B cell (primary cell): ENCODE measurements at regions not wholly inside any gene's neighbourhood (a gene's known extent, or its start where the extent isn't known, plus 50 kb on each side); places are given as distances from the start of the nearest gene placed in this dataset.
"Not testable (repeated sequence)": the region's sequence is repeated elsewhere in the genome, so short reads cannot be mapped to it uniquely, and the experiment has no call there.

ENCODE experiments used
- ATAC-seq: fragments of 200-7000 bp; cut with Tn5 transposase; one replicate; pipeline ENCODE4 v1.10.0; 2021; ENCODE audit warnings: low read depth, mild to moderate bottlenecking, moderate number of reproducible peaks, moderate library complexity
- CTCF ChIA-PET: fragments of 350-600 bp; sonication (Branson Sonifier 250); formaldehyde crosslinking; loops from one replicate; lab custom pipeline; 2021; ENCODE audit warnings: antibody characterized with exemption, inconsistent platforms; lab: Charles Lee
- POLR2A ChIA-PET: fragments of 350-600 bp; sonication (Branson Sonifier 250); formaldehyde crosslinking; loops from one replicate; lab custom pipeline; 2021; ENCODE audit warnings: antibody characterized with exemption; lab: Charles Lee
- DNase-seq: peaks from one replicate; pipeline ENCODE4 v3.0.0; 2013
- H2AFZ ChIP-seq: 2 replicates; pipeline ENCODE4 v1.6.1; 2012; ENCODE audit warnings: mild to moderate bottlenecking, low read depth, low read length; ENCODE audit not compliant: insufficient read depth, poor library complexity, severe bottlenecking
- H3K27ac ChIP-seq, 2 donors: 1 replicate in 1 of 2; 2 replicates in 1 of 2; pipeline ENCODE4 v1.5.1; 2012 to 2013; ENCODE audit warnings: low read length in 2 of 2, mild to moderate bottlenecking in 2 of 2, moderate library complexity in 1 of 2
- H3K27me3 ChIP-seq, 4 experiments: fragments of 200-600 bp in 1 of 4; sonication (generic) in 1 of 4; replicated peaks in 1 of 4; 1 replicate in 2 of 4; 2 replicates in 2 of 4; pipeline versions ENCODE4 v1.6.1 to v1.7.0; 2013 to 2016; ENCODE audit warnings: low read length in 3 of 4, mild to moderate bottlenecking in 2 of 4, mixed read lengths in 1 of 4, moderate library complexity in 1 of 4; ENCODE audit not compliant: insufficient read depth in 4 of 4, control insufficient read depth in 3 of 4; ENCODE audit errors: control extremely low read depth in 1 of 4
- H3K36me3 ChIP-seq, 2 experiments: replicated peaks in 1 of 2; 1 replicate in 1 of 2; 2 replicates in 1 of 2; pipeline versions ENCODE4 v1.6.1 to v1.7.1; 2013; ENCODE audit warnings: low read length in 1 of 2; ENCODE audit not compliant: insufficient read depth in 2 of 2, control insufficient read depth in 1 of 2; ENCODE audit errors: control extremely low read depth in 1 of 2, extremely low read depth in 1 of 2
- H3K4me1 ChIP-seq, 2 donors: fragments of 200-600 bp in 1 of 2; sonication (generic) in 1 of 2; 1 replicate in 1 of 2; 2 replicates in 1 of 2; pipeline versions ENCODE4 v1.5.1 to v1.6.1; 2013 to 2017; ENCODE audit warnings: low read length in 2 of 2; ENCODE audit not compliant: control insufficient read depth in 2 of 2, insufficient read depth in 2 of 2
- H3K4me2 ChIP-seq: replicated peaks from 2 replicates; pipeline ENCODE3; 2012; ENCODE audit warnings: mild to moderate bottlenecking, low read depth, low read length; ENCODE audit not compliant: poor library complexity, severe bottlenecking
- H3K4me3 ChIP-seq, 5 experiments: fragments of 200-600 bp in 1 of 5; sonication (generic) in 1 of 5; 1 replicate in 3 of 5; 2 replicates in 2 of 5; pipeline versions ENCODE4 v1.5.1 to v1.7.0; 2011 to 2016; ENCODE audit warnings: low read length in 4 of 5, mild to moderate bottlenecking in 4 of 5, low read depth in 2 of 5, control low read depth in 1 of 5, moderate library complexity in 1 of 5; ENCODE audit not compliant: insufficient read depth in 1 of 5; ENCODE audit errors: control extremely low read depth in 1 of 5, extremely low read depth in 1 of 5
- H3K79me2 ChIP-seq: fragments of 200-600 bp; sonication (generic); one replicate; pipeline ENCODE4 v1.6.0; 2016; ENCODE audit warnings: low read length; ENCODE audit not compliant: control insufficient read depth, insufficient read depth
- H3K9ac ChIP-seq: fragments of 200-600 bp; sonication (generic); 2 replicates; pipeline ENCODE4 v1.6.1; 2017; ENCODE audit warnings: mild to moderate bottlenecking, low read length, moderate library complexity
- H3K9me3 ChIP-seq, 3 donors: one replicate each; pipeline versions ENCODE4 v1.6.1 to v1.7.1; 2013; ENCODE audit warnings: low read length in 2 of 3; ENCODE audit not compliant: control insufficient read depth in 2 of 3, insufficient read depth in 1 of 3; ENCODE audit errors: control extremely low read depth in 1 of 3
- H4K20me1 ChIP-seq: 2 replicates; pipeline ENCODE4 v1.6.0; 2012; ENCODE audit warnings: mild to moderate bottlenecking, low read length; ENCODE audit not compliant: insufficient read depth, control insufficient read depth, poor library complexity, severe bottlenecking
- H3K27ac Mint-ChIP-seq: one replicate; pipeline ENCODE4 v1.8.0; 2021; ENCODE audit warnings: mixed read lengths
- H3K27me3 Mint-ChIP-seq: one replicate; pipeline ENCODE4 v1.8.0; 2021; ENCODE audit warnings: mixed read lengths
- H3K4me1 Mint-ChIP-seq: one replicate; pipeline ENCODE4 v1.8.0; 2021; ENCODE audit warnings: mixed read lengths
- H3K4me3 Mint-ChIP-seq: one replicate; pipeline ENCODE4 v1.8.0; 2021; ENCODE audit warnings: mixed read lengths
- H3K9me3 Mint-ChIP-seq: one replicate; pipeline ENCODE4 v1.8.0; 2022; ENCODE audit warnings: mixed read lengths; ENCODE audit not compliant: insufficient read depth
- EZH2 ChIP-seq: IDR thresholded peaks from 2 replicates; pipeline ENCODE4 v1.6.1; 2012; ENCODE audit warnings: borderline replicate concordance, low read depth, mild to moderate bottlenecking, moderate library complexity, low read length; ENCODE audit not compliant: insufficient read depth, poor library complexity, severe bottlenecking
- WGBS: methylation state at CpG from one replicate; pipeline ENCODE4 v1.1.5; 2013; ENCODE audit warnings: missing lambda C conversion rate; ENCODE audit not compliant: insufficient coverage; 5-methylcytosine and 5-hydroxymethylcytosine counted together
- intact Hi-C: fragments of 100-400 bp; cut with micrococcal nuclease; formaldehyde crosslinking; loops from one replicate; pipeline ENCODE4 v1.10.0; 2022
- TF ChIP-seq, protein P1 (sequence below): fragments of 200-600 bp; IDR thresholded peaks from one replicate; pipeline ENCODE4 v1.8.0; 2022; ENCODE audit warnings: antibody characterized with exemption, mild to moderate bottlenecking

DNA sequence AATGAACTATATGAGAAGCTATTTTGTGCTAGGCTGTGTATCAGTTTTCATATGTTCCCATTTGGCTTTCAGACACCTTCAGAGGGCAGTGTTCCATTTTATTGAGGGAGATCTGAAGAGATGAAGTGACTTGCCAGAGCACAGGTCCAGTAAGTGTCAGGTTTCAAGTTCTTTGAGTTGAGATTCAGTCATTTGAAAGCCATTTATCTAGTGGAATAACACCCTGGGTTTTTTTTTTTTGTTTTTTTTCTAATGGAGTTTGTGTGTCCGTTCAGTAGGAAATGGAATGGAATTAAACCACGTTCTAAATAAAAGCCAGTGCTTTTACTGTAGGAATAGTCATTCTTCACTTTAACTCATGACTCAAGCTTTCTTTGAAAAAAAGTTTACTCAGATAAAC lies 652.9 kb upstream of the USP24 start:
- TF ChIP-seq EZH2 = no peak
- WGBS = no CpG with 5 or more reads among the region's 2 CpGs
- Histone ChIP-seq H3K9me3 (no peaks in the 10 kb centered on the region), H3K36me3 (no peaks in the 10 kb centered on the region), H3K9ac (no peak overlapping the region), H3K4me1 (no peaks in the 10 kb centered on the region), H3K27ac (no peak overlapping the region), H3K4me3 (no peak overlapping the region), H3K79me2 (no peaks in the 10 kb centered on the region), H2AFZ (no peak overlapping the region), H3K4me2 (no peak overlapping the region), H3K27me3 (no peaks in the 10 kb centered on the region), H4K20me1 (no peaks in the 10 kb centered on the region)
- peaks cover 3% of the 10 kb centered on the region for H3K27me3 Mint-ChIP-seq
- DNase-seq = no peak
- CTCF ChIA-PET = no interaction called here
- no peaks in the 10 kb centered on the region for H3K9me3 Mint-ChIP-seq
- H3K27ac Mint-ChIP-seq = no peak overlapping the region
- no peaks in the 10 kb centered on the region for H3K4me1 Mint-ChIP-seq
- POLR2A ChIA-PET = no interaction called here
- no peak overlapping the region for H3K4me3 Mint-ChIP-seq
- ATAC-seq = no peak
- intact Hi-C loops = no loop called here

DNA sequence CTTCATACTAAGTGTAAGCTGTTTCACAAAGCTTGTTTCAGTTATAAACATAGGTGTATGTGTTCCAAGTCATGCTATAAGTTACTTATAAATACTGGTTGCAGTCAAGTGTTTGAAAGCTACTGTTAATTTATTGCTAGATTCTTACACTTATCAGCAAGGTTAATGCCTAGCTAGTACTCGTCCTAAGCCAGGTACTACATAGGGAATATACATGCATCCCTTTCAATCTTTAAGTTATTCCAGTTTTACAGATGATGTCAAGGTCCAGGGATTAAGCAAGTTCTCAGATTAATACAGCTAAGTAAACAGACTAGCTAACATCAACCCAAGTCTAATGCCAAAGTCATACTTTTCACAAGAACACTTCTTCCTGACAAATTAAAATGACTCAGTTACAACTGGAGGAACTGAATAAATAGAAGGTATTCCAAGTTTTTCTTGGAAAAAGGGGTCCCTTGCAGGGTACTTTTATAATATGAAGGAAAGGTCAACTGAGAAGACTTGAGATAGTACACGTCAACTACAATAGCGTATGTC lies 652.2 kb upstream of the USP24 start:
- H2AFZ ChIP-seq = no peak overlapping the region
- POLR2A ChIA-PET = no interaction called here
- no peaks in the 10 kb centered on the region for H3K79me2 ChIP-seq
- H3K9ac ChIP-seq = no peak overlapping the region
- H3K27ac Mint-ChIP-seq = no peak overlapping the region
- intact Hi-C loops = no loop called here
- no peaks in the 10 kb centered on the region for H4K20me1 ChIP-seq
- no peaks in the 10 kb centered on the region for H3K4me1 Mint-ChIP-seq
- no peak overlapping the region for H3K4me3 ChIP-seq
- no peak for TF ChIP-seq EZH2
- TF ChIP-seq, protein P1, sequence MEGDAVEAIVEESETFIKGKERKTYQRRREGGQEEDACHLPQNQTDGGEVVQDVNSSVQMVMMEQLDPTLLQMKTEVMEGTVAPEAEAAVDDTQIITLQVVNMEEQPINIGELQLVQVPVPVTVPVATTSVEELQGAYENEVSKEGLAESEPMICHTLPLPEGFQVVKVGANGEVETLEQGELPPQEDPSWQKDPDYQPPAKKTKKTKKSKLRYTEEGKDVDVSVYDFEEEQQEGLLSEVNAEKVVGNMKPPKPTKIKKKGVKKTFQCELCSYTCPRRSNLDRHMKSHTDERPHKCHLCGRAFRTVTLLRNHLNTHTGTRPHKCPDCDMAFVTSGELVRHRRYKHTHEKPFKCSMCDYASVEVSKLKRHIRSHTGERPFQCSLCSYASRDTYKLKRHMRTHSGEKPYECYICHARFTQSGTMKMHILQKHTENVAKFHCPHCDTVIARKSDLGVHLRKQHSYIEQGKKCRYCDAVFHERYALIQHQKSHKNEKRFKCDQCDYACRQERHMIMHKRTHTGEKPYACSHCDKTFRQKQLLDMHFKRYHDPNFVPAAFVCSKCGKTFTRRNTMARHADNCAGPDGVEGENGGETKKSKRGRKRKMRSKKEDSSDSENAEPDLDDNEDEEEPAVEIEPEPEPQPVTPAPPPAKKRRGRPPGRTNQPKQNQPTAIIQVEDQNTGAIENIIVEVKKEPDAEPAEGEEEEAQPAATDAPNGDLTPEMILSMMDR = no peak
- no peak overlapping the region for H3K27ac ChIP-seq
- no peak for DNase-seq
- CTCF ChIA-PET = interaction anchor here (1.4 kb wide), 1 partner anchor 8 kb away, joined by 3 read pairs; no protein-coding TSS in a partner anchor
- H3K4me1 ChIP-seq = no peaks in the 10 kb centered on the region
- 95% methylated on average over 3 of the region's 3 CpGs for WGBS
- no peaks in the 10 kb centered on the region for H3K27me3 ChIP-seq
- H3K36me3 ChIP-seq = no peaks in the 10 kb centered on the region
- H3K9me3 Mint-ChIP-seq = no peaks in the 10 kb centered on the region
- no peaks in the 10 kb centered on the region for H3K9me3 ChIP-seq
- no peak for ATAC-seq
- no peak overlapping the region for H3K4me3 Mint-ChIP-seq
- H3K4me2 ChIP-seq = no peak overlapping the region
- H3K27me3 Mint-ChIP-seq = peaks cover 3% of the 10 kb centered on the region

DNA sequence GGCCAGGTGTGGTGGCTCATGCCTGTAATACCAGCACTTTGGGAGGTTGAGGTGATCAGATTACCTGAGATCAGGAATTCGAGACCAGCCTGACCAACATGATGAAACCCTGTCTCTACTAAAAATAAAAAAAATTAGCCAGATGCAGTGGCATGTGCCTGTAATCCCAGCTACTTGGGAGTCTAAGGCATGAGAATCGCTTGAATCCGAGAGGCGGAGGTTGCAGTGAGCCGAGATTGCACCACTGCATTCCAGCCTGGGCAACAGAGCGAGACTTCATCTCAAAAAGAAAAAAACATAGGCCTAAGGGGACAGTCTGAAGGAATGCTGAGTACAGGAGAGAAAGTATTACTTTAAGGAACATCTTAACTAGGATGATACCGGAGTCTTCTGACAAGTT lies 650.6 kb upstream of the USP24 start:
- H3K9me3 Mint-ChIP-seq, H3K4me1 ChIP-seq, DNase-seq, H3K27me3 ChIP-seq, H3K79me2 ChIP-seq, ATAC-seq, H3K27ac Mint-ChIP-seq, H3K27me3 Mint-ChIP-seq, H3K4me3 Mint-ChIP-seq, H3K4me2 ChIP-seq, POLR2A ChIA-PET, H2AFZ ChIP-seq, H3K4me1 Mint-ChIP-seq, H3K36me3 ChIP-seq, intact Hi-C loops, H3K4me3 ChIP-seq, H3K27ac ChIP-seq, H3K9ac ChIP-seq, H4K20me1 ChIP-seq, H3K9me3 ChIP-seq: not testable (repeated sequence)
- CTCF ChIA-PET = interaction anchor here (1.4 kb wide), 1 partner anchor 10 kb away, joined by 3 read pairs; no protein-coding TSS in a partner anchor
- 98% methylated on average over 4 of the region's 7 CpGs for WGBS
